Prostate gland (tissue), 2 donors: ENCODE measurements at regions not wholly inside any gene's neighbourhood (a gene's known extent, or its start where the extent isn't known, plus 50 kb on each side); places are given as distances from the start of the nearest gene placed in this dataset.

Source experiments
- CTCF ChIP-seq, 4 experiments: fragments of 200-600 bp in 2 of 4; fragments of 450-650 bp in 2 of 4; sonication (generic) in 2 of 4; IDR thresholded peaks; 1 replicate in 3 of 4; 2 replicates in 1 of 4; pipeline ENCODE4 v1.5.1; 2016 to 2019; ENCODE audit warnings: antibody characterized with exemption in 4 of 4, mild to moderate bottlenecking in 2 of 4, moderate library complexity in 2 of 4
- POLR2A ChIP-seq: fragments of 450-650 bp; IDR thresholded peaks from one replicate; pipeline ENCODE4 v1.6.1; 2016; ENCODE audit warnings: antibody characterized with exemption, mild to moderate bottlenecking

GRCh38 chr4:136743238-136743637 is 789.1 kb downstream of the PCDH18 start:
- TF ChIP-seq POLR2A (no peak), CTCF (IDR thresholded peaks at IDR 0.05) (no peak)
